GM18520 (cell line): ENCODE measurements at regions not wholly inside any gene's neighbourhood (a gene's known extent, or its start where the extent isn't known, plus 50 kb on each side); places are given as distances from the start of the nearest gene placed in this dataset.
"Not testable (repeated sequence)": the region's sequence is repeated elsewhere in the genome, so short reads cannot be mapped to it uniquely, and the experiment has no call there.

Source experiments
- ATAC-seq: cut with Tn5 transposase; IDR thresholded peaks from one replicate; pipeline ENCODE4 v1.9.1; 2021; ENCODE audit not compliant: unreplicated experiment

DNA sequence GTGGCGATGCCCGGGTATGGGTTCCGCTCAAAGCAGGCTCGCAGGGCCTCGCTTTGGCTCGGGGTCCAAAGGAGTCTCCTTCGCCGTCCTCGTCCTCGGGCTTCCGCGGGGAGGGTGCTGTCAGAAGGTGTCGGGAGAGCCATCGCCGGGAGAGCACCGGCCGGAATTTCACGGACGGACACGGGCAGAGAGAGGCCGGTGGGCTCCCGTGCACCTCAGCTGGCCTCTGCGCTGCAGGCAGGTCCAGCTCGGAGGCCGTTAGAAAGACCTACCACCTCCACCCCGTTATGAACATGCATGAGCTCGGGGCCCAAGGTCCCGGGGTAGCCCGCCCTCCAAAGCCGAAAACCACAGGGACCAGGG is 1846.0 kb upstream of the DEFB115 start:
- not testable (repeated sequence) for ATAC-seq

- ATAC-seq, result no peak
These were observed 1838.1 kb upstream of the DEFB115 start for GRCh38 chr20:29419378-29419777.

DNA sequence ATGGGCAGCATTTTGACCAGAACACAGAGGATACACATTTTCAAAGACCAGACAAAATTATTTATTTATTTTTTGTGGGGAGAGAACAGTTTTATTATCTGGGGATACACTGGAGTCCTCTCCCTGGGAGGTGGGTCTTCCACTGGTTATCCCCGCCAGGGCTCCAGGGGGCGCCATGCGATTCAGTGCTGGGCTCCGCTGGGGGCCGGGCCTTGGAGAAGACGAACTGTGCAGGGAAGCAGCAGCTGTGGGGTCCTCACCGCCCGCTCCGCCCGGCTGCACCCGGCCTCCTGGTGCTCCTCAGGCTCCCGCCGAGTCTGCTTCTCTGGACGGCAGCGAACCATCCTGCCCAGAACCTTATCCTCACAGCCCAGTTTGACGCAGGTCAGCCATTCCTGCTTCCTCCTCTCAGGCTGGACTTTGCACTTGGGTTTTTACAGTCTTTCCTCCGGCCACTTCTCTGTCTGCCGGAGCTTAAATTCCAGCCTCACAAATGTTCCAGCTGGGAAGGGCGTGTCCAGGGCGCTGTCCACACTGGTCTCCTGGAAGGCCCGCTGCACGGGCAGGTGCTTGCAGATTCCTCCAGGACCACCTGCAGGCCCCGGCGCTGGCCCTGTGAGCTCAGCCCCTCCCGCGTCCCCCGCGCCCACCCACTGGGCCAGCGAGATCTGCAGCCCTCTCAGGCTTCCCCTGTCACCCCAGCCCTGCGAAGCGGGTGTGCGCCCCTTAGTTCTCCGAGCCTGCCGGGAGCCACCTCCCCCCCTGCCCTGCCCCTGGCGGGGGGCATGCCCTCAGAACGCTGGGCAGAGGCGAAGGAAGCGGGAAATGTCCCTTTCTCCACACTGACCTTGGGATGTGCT is 1830.0 kb upstream of the DEFB115 start:
- no peak for ATAC-seq

DNA sequence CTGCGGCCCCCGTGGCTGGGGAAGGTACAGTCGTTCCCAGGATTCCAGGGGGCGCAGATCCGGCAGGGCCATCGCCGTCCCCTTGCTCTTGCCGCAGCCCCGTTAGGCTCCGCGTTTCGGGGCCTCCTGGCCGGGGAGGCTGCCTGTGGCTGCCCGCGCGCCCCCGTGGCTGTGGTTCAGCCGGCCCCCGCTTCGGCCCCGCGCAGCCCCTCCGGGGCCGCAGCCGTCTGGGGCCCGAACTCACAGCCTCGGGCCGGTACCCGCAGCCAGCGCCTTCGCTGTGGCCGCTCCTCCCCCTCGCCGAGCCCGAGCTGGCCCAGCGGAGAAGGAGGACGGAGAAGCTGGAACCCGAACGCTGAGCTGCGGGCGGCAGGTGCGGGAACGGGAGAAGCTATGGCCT is 1826.9 kb upstream of the DEFB115 start:
- no peak for ATAC-seq

GRCh38 chr20:29440721-29441120 is 1816.7 kb upstream of the DEFB115 start:
- not testable (repeated sequence) for ATAC-seq

DNA sequence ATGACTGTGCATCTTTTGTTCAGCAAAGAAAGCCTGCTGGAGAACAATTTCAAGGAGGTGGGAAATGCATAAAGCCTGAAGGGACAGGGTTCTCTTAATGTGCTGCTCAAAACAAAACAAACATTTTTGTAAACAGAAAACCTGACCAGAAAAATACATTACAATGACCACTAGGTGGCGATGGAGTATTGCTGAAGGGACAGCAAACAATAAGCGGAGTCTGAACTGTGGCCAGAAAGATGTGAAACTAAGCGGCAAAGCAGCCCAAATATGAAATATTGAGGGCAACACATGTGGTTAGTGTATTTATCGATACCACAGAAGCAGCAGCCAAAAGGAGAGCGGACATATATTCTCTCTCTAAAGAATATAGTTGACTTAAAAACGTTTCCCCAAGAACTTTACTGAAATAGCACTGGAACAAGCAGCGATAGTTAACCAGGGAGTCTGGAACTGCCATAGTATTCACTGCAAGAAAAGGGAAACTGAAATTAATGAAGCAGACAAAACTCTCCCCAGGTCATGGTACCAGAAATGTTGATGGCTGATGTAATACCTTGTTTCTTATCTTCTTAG is 1814.2 kb upstream of the DEFB115 start:
- ATAC-seq, result not testable (repeated sequence)

DNA sequence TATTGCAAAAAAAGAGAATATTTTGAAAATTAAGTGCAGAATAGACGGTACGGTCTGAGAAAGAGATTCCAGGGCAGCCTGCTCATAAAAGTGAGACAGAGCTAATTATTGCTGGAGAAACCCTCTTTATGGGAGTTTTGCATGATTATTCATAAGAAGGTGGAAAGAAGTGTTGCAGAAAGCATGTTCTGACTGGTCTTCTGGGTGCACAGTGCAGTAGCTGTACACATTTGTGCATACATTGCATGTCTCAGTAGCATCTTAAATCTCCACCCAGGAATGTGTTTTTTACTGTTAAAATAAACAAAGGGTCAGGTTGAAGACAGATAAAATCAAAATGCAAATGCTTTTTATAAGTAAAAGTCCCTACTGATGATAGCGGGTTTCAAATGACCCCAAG is 1813.6 kb upstream of the DEFB115 start:
- ATAC-seq, result peak; percentile 94

GRCh38 chr20:29445050-29445907 is 1812.2 kb upstream of the DEFB115 start:
- ATAC-seq, result not testable (repeated sequence)

DNA sequence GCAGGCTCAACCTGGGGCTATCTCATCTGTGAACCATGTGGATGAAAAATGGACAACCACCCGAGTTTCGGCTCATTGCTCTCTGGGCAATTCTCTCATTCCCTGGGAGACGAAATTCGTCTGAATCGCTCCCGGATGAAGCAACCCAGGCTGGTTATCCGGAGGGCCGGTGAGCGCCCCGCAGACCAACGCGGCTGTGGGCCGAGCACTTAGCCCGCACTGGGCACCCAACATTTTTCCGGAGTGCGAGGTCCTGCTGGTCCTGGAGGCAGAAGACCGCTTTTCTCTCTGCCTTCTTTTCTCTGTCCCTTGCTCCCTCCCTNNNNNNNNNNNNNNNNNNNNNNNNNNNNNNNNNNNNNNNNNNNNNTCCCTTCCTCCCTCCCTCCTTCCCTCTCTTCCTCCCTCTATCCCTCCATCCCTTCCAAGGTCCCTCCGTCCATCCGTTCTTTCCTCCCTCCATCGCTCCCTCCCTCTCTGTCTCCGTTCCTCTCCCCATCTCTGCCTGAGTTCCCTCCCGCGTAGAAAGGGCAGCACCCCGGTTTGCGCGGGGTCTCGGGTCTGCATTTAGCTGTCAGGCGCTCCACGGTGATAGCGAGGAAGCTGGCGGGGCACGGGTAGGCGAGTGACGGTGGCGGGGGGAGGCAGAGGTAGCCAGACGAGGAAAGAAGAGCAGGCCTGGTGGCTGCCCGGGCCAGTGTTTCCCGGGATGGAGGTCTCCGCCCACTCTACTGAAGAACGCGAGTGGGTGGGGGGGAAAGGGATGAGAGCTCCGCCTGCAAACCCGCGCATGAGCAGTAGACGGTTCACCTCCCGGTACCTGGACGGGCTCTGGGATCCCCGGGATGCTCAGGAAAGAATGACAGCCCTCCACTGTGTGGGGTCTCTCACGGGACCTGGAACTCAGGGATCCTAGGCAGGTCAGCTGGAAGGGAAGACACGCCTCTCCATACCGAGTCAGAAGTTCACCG is 1809.7 kb upstream of the DEFB115 start:
- not testable (repeated sequence) for ATAC-seq

GRCh38 chr20:29448806-29449470 is 1808.5 kb upstream of the DEFB115 start:
- no peak for ATAC-seq

DNA sequence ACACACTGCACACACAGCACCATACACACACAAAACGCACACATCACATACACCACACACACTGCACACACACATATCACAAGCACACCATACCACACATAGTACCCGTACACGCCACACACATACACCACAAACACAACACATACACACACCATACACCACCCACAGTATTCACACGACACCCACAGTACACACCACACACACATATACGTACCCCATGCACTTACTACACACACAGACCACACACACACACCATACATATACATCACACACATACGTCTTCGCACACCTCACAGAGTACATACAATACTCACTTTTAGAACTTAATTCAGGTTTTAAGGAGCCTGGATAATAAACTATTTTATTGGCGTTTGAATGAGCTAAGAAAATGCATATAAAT is 1805.3 kb upstream of the DEFB115 start:
- no peak for ATAC-seq

DNA sequence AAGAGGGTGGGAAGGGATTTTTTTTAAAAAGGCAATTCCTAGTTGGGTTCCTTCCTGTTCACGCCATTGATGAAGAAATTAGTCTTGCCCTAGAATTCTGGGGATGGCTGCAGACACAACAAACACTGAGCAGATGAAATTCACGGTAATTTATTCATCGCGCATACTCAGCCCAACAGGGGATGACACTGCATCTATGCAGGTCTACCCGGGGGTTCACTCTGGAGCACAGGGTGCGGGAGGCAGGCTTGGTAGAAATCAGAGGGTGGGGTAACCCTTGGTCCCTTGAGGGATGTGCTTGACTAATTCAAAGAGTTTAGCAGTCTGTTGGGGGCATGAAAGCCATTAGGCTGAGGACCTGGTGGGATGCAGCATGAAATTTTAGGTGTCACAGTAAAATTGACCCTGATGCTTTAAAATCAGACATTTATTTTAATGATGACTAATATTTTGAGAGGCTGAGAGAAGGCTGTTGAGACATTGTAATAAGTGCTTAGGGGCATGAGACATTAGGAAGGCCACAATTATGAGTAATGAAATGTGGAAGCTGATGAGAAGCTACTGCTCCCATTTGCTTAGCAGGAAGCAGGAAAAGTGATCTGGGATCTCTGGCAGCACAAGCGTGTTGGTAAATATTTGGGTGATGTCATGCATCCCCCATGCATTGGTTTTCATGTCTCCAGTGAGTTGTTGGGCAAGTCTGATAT is 1800.3 kb upstream of the DEFB115 start:
- ATAC-seq, result not testable (repeated sequence)

- no peak for ATAC-seq
These were observed 1784.9 kb upstream of the DEFB115 start for GRCh38 chr20:29472606-29473005.

DNA sequence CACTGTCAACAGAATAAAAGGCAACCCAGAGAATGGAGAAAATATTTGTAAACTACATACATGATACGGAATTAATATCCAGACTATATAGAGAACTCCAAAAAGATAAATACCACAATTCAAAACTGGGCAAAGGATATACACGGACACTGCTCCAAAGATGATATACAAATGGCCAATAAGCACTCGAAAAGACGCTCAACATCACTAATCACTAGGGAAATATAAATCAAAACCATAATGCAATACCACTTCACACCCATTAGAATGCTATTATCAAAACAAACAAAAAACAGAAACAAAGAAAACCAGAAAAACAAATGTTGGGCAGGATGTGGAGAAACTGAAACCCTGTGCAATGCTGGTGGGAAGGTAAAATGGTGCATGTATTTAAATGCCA is 1764.6 kb upstream of the DEFB115 start:
- not testable (repeated sequence) for ATAC-seq

- ATAC-seq, result not testable (repeated sequence)
These were observed 1760.7 kb upstream of the DEFB115 start for GRCh38 chr20:29496767-29497166.

DNA sequence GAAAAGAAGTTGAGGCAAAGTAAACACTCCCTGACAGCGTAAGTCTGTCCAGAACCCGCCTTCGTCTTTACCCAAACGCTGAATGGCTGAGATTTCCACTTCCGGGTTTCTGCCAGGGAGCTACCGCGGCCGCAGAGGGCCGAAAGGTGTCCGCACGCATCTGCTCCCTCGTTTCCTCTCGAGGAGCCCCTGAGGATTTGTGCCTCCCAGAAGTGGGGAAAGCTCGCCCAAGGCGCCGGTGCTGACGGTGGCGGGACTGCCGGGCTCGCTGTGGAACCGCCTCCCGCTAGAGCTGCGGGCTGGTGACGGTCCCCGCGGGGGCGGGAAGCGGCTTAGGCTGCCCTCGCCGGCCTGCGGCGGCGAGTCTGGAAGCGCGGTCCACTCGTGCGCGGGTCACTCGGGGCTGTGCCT is 1760.2 kb upstream of the DEFB115 start:
- no peak for ATAC-seq

DNA sequence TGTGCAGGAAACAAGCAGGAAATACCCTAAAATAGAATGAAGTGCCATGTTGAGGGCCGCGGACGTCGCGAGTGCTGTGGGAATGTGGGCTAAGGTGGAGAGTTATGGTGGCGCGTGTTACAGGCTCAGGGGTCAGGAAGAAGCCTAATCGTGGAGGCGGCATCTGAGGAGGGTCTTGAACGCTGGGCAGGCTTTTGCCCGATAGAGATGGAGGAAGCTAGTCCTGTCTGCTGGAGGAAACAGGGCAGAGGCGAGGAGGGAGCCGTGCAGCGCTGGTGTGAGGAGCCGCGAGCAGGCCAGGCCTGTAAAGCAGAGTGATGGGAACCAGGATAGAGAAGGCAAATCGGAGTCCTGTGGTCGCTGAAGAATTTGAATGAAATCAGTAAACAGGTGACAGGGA is 1759.8 kb upstream of the DEFB115 start:
- ATAC-seq, result not testable (repeated sequence)

DNA sequence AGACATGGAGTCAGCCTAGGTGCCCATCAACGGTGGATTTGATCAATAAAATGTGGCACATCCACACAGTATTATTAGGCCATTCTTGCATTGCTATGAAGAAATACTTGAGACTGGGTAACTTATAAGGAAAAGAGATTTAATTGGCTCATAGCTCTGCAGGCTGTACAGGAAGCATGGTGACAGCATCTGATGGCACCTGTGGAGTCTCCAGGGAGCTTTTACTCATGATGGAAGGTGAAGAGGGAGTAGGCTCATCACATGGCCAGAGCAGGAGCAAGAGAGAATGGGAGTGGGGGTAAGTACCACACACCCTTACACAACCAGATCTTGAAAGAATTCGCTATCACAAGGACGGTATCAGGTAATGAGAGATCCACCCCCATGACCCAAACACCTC is 1756.7 kb upstream of the DEFB115 start:
- ATAC-seq, result not testable (repeated sequence)

- not testable (repeated sequence) for ATAC-seq
These were observed 1742.8 kb upstream of the DEFB115 start for GRCh38 chr20:29514634-29515033.
